Activated CD4-positive, alpha-beta T cell treated with anti-CD3 and anti-CD28 coated beads, Interleukin-2, amount 10 ng/mL, durations not matched to agents 24 days and 14 days (primary cell): ENCODE measurements at regions not wholly inside any gene's neighbourhood (a gene's known extent, or its start where the extent isn't known, plus 50 kb on each side); places are given as distances from the start of the nearest gene placed in this dataset.

Experiments
- DNase-seq: peaks from one replicate; pipeline ENCODE4 v3.0.0; 2022
- H3K27ac Mint-ChIP-seq: one replicate; pipeline ENCODE4 v1.8.0; 2022; ENCODE audit warnings: mild to moderate bottlenecking, mixed read lengths
- H3K27me3 Mint-ChIP-seq: one replicate; pipeline ENCODE4 v1.8.0; 2022; ENCODE audit warnings: mixed read lengths
- H3K36me3 Mint-ChIP-seq: one replicate; pipeline ENCODE4 v1.8.0; 2022; ENCODE audit warnings: low read depth, mild to moderate bottlenecking, mixed read lengths
- H3K4me1 Mint-ChIP-seq: one replicate; pipeline ENCODE4 v1.8.0; 2021; ENCODE audit warnings: mixed read lengths
- H3K4me3 Mint-ChIP-seq: one replicate; pipeline ENCODE4 v1.8.0; 2022; ENCODE audit warnings: mild to moderate bottlenecking, moderate library complexity, mixed read lengths
- H3K9me3 Mint-ChIP-seq: one replicate; pipeline ENCODE4 v1.8.0; 2021; ENCODE audit warnings: mixed read lengths
- intact Hi-C: fragments of 100-400 bp; cut with micrococcal nuclease; formaldehyde crosslinking; loops from one replicate; pipeline ENCODE4 v1.15.1; 2023

GRCh38 chr20:40738976-40739375, 49.9 kb upstream of the MAFB start:
- no peak for DNase-seq
- Mint-ChIP-seq H3K4me3 (no peak overlapping the region), H3K9me3 (no peaks in the 10 kb centered on the region), H3K36me3 (no peaks in the 10 kb centered on the region), H3K4me1 (no peaks in the 10 kb centered on the region), H3K27me3 (peaks cover 6% of the 10 kb centered on the region), H3K27ac (no peak overlapping the region)
- intact Hi-C loops: no loop called here

GRCh38 chr20:40739841-40740240, 50.8 kb upstream of the MAFB start:
- H3K27me3 Mint-ChIP-seq: peaks cover 6% of the 10 kb centered on the region
- H3K4me1 Mint-ChIP-seq: no peaks in the 10 kb centered on the region
- no peak overlapping the region for H3K27ac Mint-ChIP-seq
- no peak for DNase-seq
- H3K4me3 Mint-ChIP-seq: no peak overlapping the region
- intact Hi-C loops: no loop called here
- no peaks in the 10 kb centered on the region for H3K36me3 Mint-ChIP-seq
- no peaks in the 10 kb centered on the region for H3K9me3 Mint-ChIP-seq

GRCh38 chr20:40741507-40742106, 52.6 kb upstream of the MAFB start:
- intact Hi-C loops: loop anchor here (1.0 kb wide), 1 partner anchor 222 kb away; no protein-coding TSS in a partner anchor
- Mint-ChIP-seq H3K4me3 (no peak overlapping the region), H3K27me3 (peaks cover 5% of the 10 kb centered on the region), H3K36me3 (no peaks in the 10 kb centered on the region), H3K27ac (no peak overlapping the region), H3K9me3 (no peaks in the 10 kb centered on the region), H3K4me1 (no peaks in the 10 kb centered on the region)
- peak; percentile 81 for DNase-seq

GRCh38 chr20:40743141-40743775, 54.2 kb upstream of the MAFB start:
- no peaks in the 10 kb centered on the region for H3K4me1 Mint-ChIP-seq
- intact Hi-C loops: no loop called here
- H3K4me3 Mint-ChIP-seq: no peak overlapping the region
- no peaks in the 10 kb centered on the region for H3K36me3 Mint-ChIP-seq
- no peak for DNase-seq
- H3K9me3 Mint-ChIP-seq: no peaks in the 10 kb centered on the region
- no peak overlapping the region for H3K27ac Mint-ChIP-seq
- peaks cover 10% of the 10 kb centered on the region for H3K27me3 Mint-ChIP-seq

- Mint-ChIP-seq H3K27me3 (peaks cover 10% of the 10 kb centered on the region), H3K4me1 (no peaks in the 10 kb centered on the region), H3K4me3 (no peak overlapping the region), H3K27ac (no peak overlapping the region), H3K9me3 (no peaks in the 10 kb centered on the region), H3K36me3 (no peaks in the 10 kb centered on the region)
- DNase-seq: no peak
- intact Hi-C loops: no loop called here
These were observed 55.2 kb upstream of the MAFB start for GRCh38 chr20:40744072-40744817.

GRCh38 chr20:40744818-40745175, 55.8 kb upstream of the MAFB start:
- Mint-ChIP-seq H3K4me3 (no peak overlapping the region), H3K36me3 (no peaks in the 10 kb centered on the region), H3K27me3 (peaks cover 11% of the 10 kb centered on the region), H3K27ac (no peak overlapping the region), H3K4me1 (no peaks in the 10 kb centered on the region), H3K9me3 (no peaks in the 10 kb centered on the region)
- no peak for DNase-seq
- intact Hi-C loops: no loop called here

- no peaks in the 10 kb centered on the region for H3K9me3 Mint-ChIP-seq
- H3K4me3 Mint-ChIP-seq: no peak overlapping the region
- peaks cover 15% of the 10 kb centered on the region for H3K27me3 Mint-ChIP-seq
- no peaks in the 10 kb centered on the region for H3K36me3 Mint-ChIP-seq
- H3K27ac Mint-ChIP-seq: no peak overlapping the region
- H3K4me1 Mint-ChIP-seq: no peaks in the 10 kb centered on the region
- intact Hi-C loops: no loop called here
- DNase-seq: no peak
These were observed 57.2 kb upstream of the MAFB start for GRCh38 chr20:40746251-40746650.

- Mint-ChIP-seq H3K4me3 (no peak overlapping the region), H3K36me3 (no peaks in the 10 kb centered on the region), H3K4me1 (no peaks in the 10 kb centered on the region), H3K9me3 (no peaks in the 10 kb centered on the region), H3K27ac (no peak overlapping the region), H3K27me3 (peaks cover 15% of the 10 kb centered on the region)
- intact Hi-C loops: no loop called here
- no peak for DNase-seq
These were observed 59.1 kb upstream of the MAFB start for GRCh38 chr20:40748182-40748581.

- Mint-ChIP-seq H3K27ac (no peak overlapping the region), H3K4me1 (peaks cover 5% of the 10 kb centered on the region), H3K36me3 (no peaks in the 10 kb centered on the region), H3K9me3 (no peaks in the 10 kb centered on the region), H3K4me3 (no peak overlapping the region), H3K27me3 (peaks cover 13% of the 10 kb centered on the region)
- intact Hi-C loops: no loop called here
- no peak for DNase-seq
These were observed 61.0 kb upstream of the MAFB start for GRCh38 chr20:40749985-40750506.

- Mint-ChIP-seq H3K27ac (no peak overlapping the region), H3K36me3 (no peaks in the 10 kb centered on the region), H3K4me3 (no peak overlapping the region), H3K9me3 (no peaks in the 10 kb centered on the region), H3K27me3 (peaks cover 13% of the 10 kb centered on the region), H3K4me1 (peaks cover 5% of the 10 kb centered on the region)
- DNase-seq: no peak
- intact Hi-C loops: no loop called here
These were observed 61.6 kb upstream of the MAFB start for GRCh38 chr20:40750541-40751035.

GRCh38 chr20:40753472-40753871, 64.4 kb upstream of the MAFB start:
- Mint-ChIP-seq H3K27me3 (peaks cover 5% of the 10 kb centered on the region), H3K9me3 (no peaks in the 10 kb centered on the region), H3K36me3 (peaks cover 2% of the 10 kb centered on the region), H3K4me3 (no peak overlapping the region), H3K27ac (no peak overlapping the region), H3K4me1 (peaks cover 25% of the 10 kb centered on the region)
- DNase-seq: no peak
- intact Hi-C loops: no loop called here

GRCh38 chr20:40754339-40754943, 65.4 kb upstream of the MAFB start:
- no peak for DNase-seq
- Mint-ChIP-seq H3K27me3 (peaks cover 5% of the 10 kb centered on the region), H3K4me1 (peaks cover 25% of the 10 kb centered on the region), H3K36me3 (peaks cover 2% of the 10 kb centered on the region), H3K9me3 (no peaks in the 10 kb centered on the region), H3K4me3 (no peak overlapping the region), H3K27ac (no peak overlapping the region)
- intact Hi-C loops: no loop called here

- Mint-ChIP-seq H3K4me1 (peaks cover 25% of the 10 kb centered on the region), H3K36me3 (peaks cover 2% of the 10 kb centered on the region), H3K9me3 (no peaks in the 10 kb centered on the region), H3K4me3 (no peak overlapping the region), H3K27ac (peak overlapping the region; percentile 8), H3K27me3 (no peaks in the 10 kb centered on the region)
- peak; percentile 62 for DNase-seq
- intact Hi-C loops: no loop called here
These were observed 68.1 kb upstream of the MAFB start for GRCh38 chr20:40757087-40757486.

GRCh38 chr20:40758790-40759189, 69.8 kb upstream of the MAFB start:
- Mint-ChIP-seq H3K27me3 (no peaks in the 10 kb centered on the region), H3K9me3 (no peaks in the 10 kb centered on the region), H3K4me3 (no peak overlapping the region), H3K36me3 (peaks cover 2% of the 10 kb centered on the region), H3K4me1 (peaks cover 20% of the 10 kb centered on the region), H3K27ac (no peak overlapping the region)
- no peak for DNase-seq
- intact Hi-C loops: no loop called here
